Smooth muscle cell (in vitro differentiated cells): ENCODE measurements at regions not wholly inside any gene's neighbourhood (a gene's known extent, or its start where the extent isn't known, plus 50 kb on each side); places are given as distances from the start of the nearest gene placed in this dataset.

Source experiments
- DNase-seq: peaks from one replicate; lab custom pipeline; 2025; ENCODE audit not compliant: unreplicated experiment; lab: John Stamatoyannopoulos, UW
- H2AFZ ChIP-seq: fragments of 200-600 bp; sonication (generic); 2 replicates; pipeline ENCODE4 v1.6.0; 2016; ENCODE audit warnings: antibody characterized with exemption, low read depth, mild to moderate bottlenecking
- H3F3A ChIP-seq: fragments of 200-600 bp; sonication (generic); 2 replicates; pipeline ENCODE4 v1.6.0; 2017; ENCODE audit warnings: antibody characterized with exemption, low read depth
- H3K27ac ChIP-seq: fragments of 200-600 bp; sonication (generic); 2 replicates; pipeline ENCODE4 v1.5.1; 2016; ENCODE audit warnings: low read depth, mild to moderate bottlenecking
- H3K27me3 ChIP-seq: fragments of 200-600 bp; sonication (generic); 2 replicates; pipeline ENCODE4 v1.6.1; 2016; ENCODE audit warnings: low read depth, mild to moderate bottlenecking
- H3K36me3 ChIP-seq: fragments of 200-600 bp; sonication (generic); 2 replicates; pipeline ENCODE4 v1.5.1; 2016; ENCODE audit warnings: low read depth
- H3K4me1 ChIP-seq: fragments of 200-600 bp; sonication (generic); 2 replicates; pipeline ENCODE4 v1.5.1; 2016; ENCODE audit warnings: low read depth
- H3K4me2 ChIP-seq: fragments of 200-600 bp; sonication (generic); 2 replicates; pipeline ENCODE4 v1.6.0; 2016; ENCODE audit warnings: mild to moderate bottlenecking
- H3K4me3 ChIP-seq: fragments of 200-600 bp; sonication (generic); 2 replicates; pipeline ENCODE4 v1.5.1; 2016; ENCODE audit warnings: mild to moderate bottlenecking
- H3K79me2 ChIP-seq: fragments of 200-600 bp; sonication (generic); 2 replicates; pipeline ENCODE4 v1.6.0; 2016; ENCODE audit warnings: low read depth, mild to moderate bottlenecking
- H3K9ac ChIP-seq: fragments of 200-600 bp; sonication (generic); 2 replicates; pipeline ENCODE4 v1.6.0; 2016; ENCODE audit warnings: low read depth
- H3K9me3 ChIP-seq: fragments of 200-600 bp; sonication (generic); replicated peaks from 2 replicates; pipeline ENCODE4 v1.5.1; 2016; ENCODE audit warnings: low read depth
- H4K20me1 ChIP-seq: fragments of 200-600 bp; sonication (generic); 2 replicates; pipeline ENCODE4 v1.6.0; 2016; ENCODE audit warnings: low read depth
- WGBS: methylation state at CpG from one replicate; pipeline ENCODE4 v1.1.7; 2016; ENCODE audit warnings: low lambda C conversion rate; 5-methylcytosine and 5-hydroxymethylcytosine counted together
- TF ChIP-seq, protein P1 (sequence below): fragments of 200-600 bp; sonication (generic); IDR thresholded peaks from 2 replicates; pipeline ENCODE4 v1.5.1; 2017; ENCODE audit warnings: borderline replicate concordance, mild to moderate bottlenecking, antibody characterized with exemption; ENCODE audit not compliant: insufficient read depth, poor library complexity, severe bottlenecking

DNA sequence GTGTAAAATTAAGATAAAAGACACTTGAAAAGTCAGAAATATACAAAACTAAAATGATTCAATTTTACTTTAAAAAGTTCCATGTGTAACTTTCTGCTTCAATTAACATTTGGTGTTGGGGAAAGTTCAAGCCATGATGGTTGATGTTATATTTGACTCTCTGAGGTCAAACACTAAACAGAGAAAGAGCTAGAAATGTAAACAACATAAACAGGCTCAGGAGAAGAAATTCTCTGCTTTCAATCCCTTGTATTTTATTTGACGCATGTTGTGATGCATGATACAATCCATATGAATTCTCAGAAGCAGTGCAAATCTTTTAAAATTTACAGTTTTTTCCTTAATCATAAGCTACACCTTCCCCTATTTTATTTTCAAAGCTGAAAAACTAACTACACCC is 822.4 kb downstream of the PCDH18 start:
- TF ChIP-seq, protein P1, sequence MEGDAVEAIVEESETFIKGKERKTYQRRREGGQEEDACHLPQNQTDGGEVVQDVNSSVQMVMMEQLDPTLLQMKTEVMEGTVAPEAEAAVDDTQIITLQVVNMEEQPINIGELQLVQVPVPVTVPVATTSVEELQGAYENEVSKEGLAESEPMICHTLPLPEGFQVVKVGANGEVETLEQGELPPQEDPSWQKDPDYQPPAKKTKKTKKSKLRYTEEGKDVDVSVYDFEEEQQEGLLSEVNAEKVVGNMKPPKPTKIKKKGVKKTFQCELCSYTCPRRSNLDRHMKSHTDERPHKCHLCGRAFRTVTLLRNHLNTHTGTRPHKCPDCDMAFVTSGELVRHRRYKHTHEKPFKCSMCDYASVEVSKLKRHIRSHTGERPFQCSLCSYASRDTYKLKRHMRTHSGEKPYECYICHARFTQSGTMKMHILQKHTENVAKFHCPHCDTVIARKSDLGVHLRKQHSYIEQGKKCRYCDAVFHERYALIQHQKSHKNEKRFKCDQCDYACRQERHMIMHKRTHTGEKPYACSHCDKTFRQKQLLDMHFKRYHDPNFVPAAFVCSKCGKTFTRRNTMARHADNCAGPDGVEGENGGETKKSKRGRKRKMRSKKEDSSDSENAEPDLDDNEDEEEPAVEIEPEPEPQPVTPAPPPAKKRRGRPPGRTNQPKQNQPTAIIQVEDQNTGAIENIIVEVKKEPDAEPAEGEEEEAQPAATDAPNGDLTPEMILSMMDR, result no peak
- DNase-seq, result no peak
- WGBS, result 44% methylated on average over 1 of the region's 1 CpG

DNA sequence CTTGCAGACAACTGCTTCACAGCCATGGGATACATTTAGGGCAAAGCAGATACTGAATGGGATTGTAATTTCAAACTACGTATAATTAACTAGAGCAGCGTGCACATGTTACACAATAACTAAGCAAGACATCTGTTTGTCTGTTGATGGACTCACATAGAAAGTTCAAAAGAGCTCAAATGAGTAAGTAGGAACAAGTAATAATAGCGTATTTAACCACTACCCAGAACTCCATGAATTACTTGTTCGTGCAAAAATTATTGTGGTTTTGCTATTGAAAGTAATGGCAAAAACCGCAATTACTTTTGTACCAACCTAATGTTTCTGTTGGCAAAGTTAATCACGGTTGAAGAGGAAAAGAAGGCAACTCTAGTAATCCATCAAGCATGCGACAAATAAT is 825.4 kb downstream of the PCDH18 start:
- Histone ChIP-seq H3K9me3 (no peaks in the 10 kb centered on the region), H3F3A (no peaks in the 10 kb centered on the region), H3K4me1 (no peaks in the 10 kb centered on the region), H3K36me3 (no peaks in the 10 kb centered on the region), H2AFZ (no peak overlapping the region), H3K4me2 (no peak overlapping the region), H3K27ac (no peak overlapping the region), H3K9ac (no peak overlapping the region), H3K27me3 (no peaks in the 10 kb centered on the region), H4K20me1 (no peaks in the 10 kb centered on the region), H3K4me3 (no peak overlapping the region), H3K79me2 (no peaks in the 10 kb centered on the region)
- TF ChIP-seq, protein P1, result no peak
- 90% methylated on average over 7 of the region's 7 CpGs for WGBS
- DNase-seq, result no peak

More for the DNA sequence above, 822.4 kb downstream of the PCDH18 start:
- Histone ChIP-seq H3K4me3 (no peak overlapping the region), H3K9me3 (no peaks in the 10 kb centered on the region), H3K9ac (no peak overlapping the region), H3K4me1 (no peaks in the 10 kb centered on the region), H3K36me3 (no peaks in the 10 kb centered on the region), H4K20me1 (no peaks in the 10 kb centered on the region), H3K27ac (no peak overlapping the region), H3K79me2 (no peaks in the 10 kb centered on the region), H2AFZ (peak overlapping the region; percentile 64), H3K27me3 (no peaks in the 10 kb centered on the region), H3F3A (no peaks in the 10 kb centered on the region), H3K4me2 (peak overlapping the region; percentile 12)

DNA sequence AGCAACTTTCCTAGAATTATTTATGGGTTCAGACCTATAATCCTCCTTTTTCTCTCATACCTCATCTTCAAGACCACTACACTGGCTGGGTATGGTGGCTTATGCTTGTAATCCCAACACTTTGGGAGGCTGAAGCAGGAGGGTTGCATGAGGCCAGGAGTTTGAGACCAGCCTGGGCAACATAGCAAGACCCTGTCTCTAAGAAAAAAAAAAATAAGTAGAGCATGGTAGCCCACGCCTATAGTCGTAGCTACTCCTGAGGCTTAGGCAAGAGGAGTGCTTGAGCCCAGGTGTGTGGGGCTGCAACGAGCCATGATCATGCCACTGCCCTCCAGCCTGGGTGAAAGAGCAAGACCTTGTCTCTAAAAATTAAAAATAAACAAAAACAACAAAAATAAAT is 832.4 kb downstream of the PCDH18 start:
- H3F3A ChIP-seq, result no peaks in the 10 kb centered on the region
- H3K9ac ChIP-seq, result no peak overlapping the region
- H3K27me3 ChIP-seq, result no peaks in the 10 kb centered on the region
- H3K9me3 ChIP-seq, result no peaks in the 10 kb centered on the region
- 90% methylated on average over 3 of the region's 3 CpGs for WGBS
- H3K36me3 ChIP-seq, result no peaks in the 10 kb centered on the region
- no peak overlapping the region for H3K27ac ChIP-seq
- TF ChIP-seq, protein P1, result no peak
- no peaks in the 10 kb centered on the region for H3K79me2 ChIP-seq
- no peaks in the 10 kb centered on the region for H3K4me1 ChIP-seq
- DNase-seq, result no peak
- H3K4me2 ChIP-seq, result no peak overlapping the region
- no peak overlapping the region for H3K4me3 ChIP-seq
- H4K20me1 ChIP-seq, result no peaks in the 10 kb centered on the region
- H2AFZ ChIP-seq, result no peak overlapping the region

DNA sequence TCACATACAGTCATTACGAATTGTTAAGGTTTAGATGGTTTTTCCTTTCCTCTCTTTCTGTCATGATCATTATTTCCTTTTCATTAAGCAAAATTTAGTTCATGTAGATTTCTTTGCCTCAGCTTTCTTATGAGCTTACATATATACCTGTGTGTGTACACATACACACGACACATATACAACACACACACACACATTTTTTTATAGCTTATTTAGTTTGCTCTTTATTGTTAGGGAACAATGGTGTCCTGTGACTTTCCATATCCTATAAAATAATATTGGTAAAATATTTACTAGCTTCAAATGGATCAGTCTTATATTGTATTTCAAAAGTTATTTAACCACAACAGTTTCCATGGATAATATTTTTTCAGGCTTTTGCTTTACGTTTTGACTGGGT is 840.7 kb downstream of the PCDH18 start:
- H3K4me1 ChIP-seq, result no peaks in the 10 kb centered on the region
- no peaks in the 10 kb centered on the region for H3K36me3 ChIP-seq
- no peak overlapping the region for H2AFZ ChIP-seq
- H3K4me3 ChIP-seq, result no peak overlapping the region
- H3K4me2 ChIP-seq, result no peak overlapping the region
- H3K79me2 ChIP-seq, result no peaks in the 10 kb centered on the region
- no peaks in the 10 kb centered on the region for H3K9me3 ChIP-seq
- DNase-seq, result no peak
- no peaks in the 10 kb centered on the region for H3F3A ChIP-seq
- WGBS, result 92% methylated on average over 3 of the region's 3 CpGs
- H3K27me3 ChIP-seq, result peaks cover 4% of the 10 kb centered on the region
- H3K9ac ChIP-seq, result no peak overlapping the region
- no peaks in the 10 kb centered on the region for H4K20me1 ChIP-seq
- TF ChIP-seq, protein P1, result no peak
- no peak overlapping the region for H3K27ac ChIP-seq
